ENCODE measurements at regions not wholly inside any gene's neighbourhood (a gene's known extent, or its start where the extent isn't known, plus 50 kb on each side); places are given as distances from the start of the nearest gene placed in this dataset.
"Not testable (repeated sequence)": the region's sequence is repeated elsewhere in the genome, so short reads cannot be mapped to it uniquely, and the experiment has no call there.

GRCh38 chr17:36842231-36842819, 95.0 kb upstream of the LHX1 start:
- in situ Hi-C loops (cut with HindIII; ENCODE audit: low pct_unique_long_range_greater_than_20kb, low sequenced_read_pairs) = no loop called here
- no peak for TF ChIP-seq JUND (IDR thresholded peaks at IDR 0.05; ENCODE audit: low read depth)
- DNase-seq (ENCODE audit: low read depth in 1 of 2, low spot score in 1 of 2) = no peak

GRCh38 chr17:36842963-36843558, 94.2 kb upstream of the LHX1 start:
- TF ChIP-seq JUND (IDR thresholded peaks at IDR 0.05; ENCODE audit: low read depth) = no peak
- in situ Hi-C loops (cut with HindIII; ENCODE audit: low pct_unique_long_range_greater_than_20kb, low sequenced_read_pairs) = no loop called here
- no peak for DNase-seq (ENCODE audit: low read depth in 1 of 2, low spot score in 1 of 2)

- TF ChIP-seq JUND (IDR thresholded peaks at IDR 0.05; ENCODE audit: low read depth) = no peak
- DNase-seq (ENCODE audit: low read depth in 1 of 2, low spot score in 1 of 2) = no peak
- in situ Hi-C loops (cut with HindIII; ENCODE audit: low pct_unique_long_range_greater_than_20kb, low sequenced_read_pairs) = no loop called here
These were observed 93.3 kb upstream of the LHX1 start for GRCh38 chr17:36844013-36844412.

- in situ Hi-C loops (cut with HindIII; ENCODE audit: low pct_unique_long_range_greater_than_20kb, low sequenced_read_pairs) = no loop called here
- no peak for TF ChIP-seq JUND (IDR thresholded peaks at IDR 0.05; ENCODE audit: low read depth)
- no peak for DNase-seq (ENCODE audit: low read depth in 1 of 2, low spot score in 1 of 2)
These were observed 92.7 kb upstream of the LHX1 start for GRCh38 chr17:36844601-36845000.

- DNase-seq (ENCODE audit: low read depth in 1 of 2, low spot score in 1 of 2) = no peak
- no peak for TF ChIP-seq JUND (IDR thresholded peaks at IDR 0.05; ENCODE audit: low read depth)
- in situ Hi-C loops (cut with HindIII; ENCODE audit: low pct_unique_long_range_greater_than_20kb, low sequenced_read_pairs) = no loop called here
These were observed 91.4 kb upstream of the LHX1 start for GRCh38 chr17:36845916-36846315.

- in situ Hi-C loops (cut with HindIII; ENCODE audit: low pct_unique_long_range_greater_than_20kb, low sequenced_read_pairs) = no loop called here
- no peak for DNase-seq (ENCODE audit: low read depth in 1 of 2, low spot score in 1 of 2)
- no peak for TF ChIP-seq JUND (IDR thresholded peaks at IDR 0.05; ENCODE audit: low read depth)
These were observed 90.6 kb upstream of the LHX1 start for GRCh38 chr17:36846410-36847292.

GRCh38 chr17:36848008-36848902, 89.0 kb upstream of the LHX1 start:
- DNase-seq (ENCODE audit: low read depth in 1 of 2, low spot score in 1 of 2) = no peak
- TF ChIP-seq JUND (IDR thresholded peaks at IDR 0.05; ENCODE audit: low read depth) = no peak
- in situ Hi-C loops (cut with HindIII; ENCODE audit: low pct_unique_long_range_greater_than_20kb, low sequenced_read_pairs) = no loop called here

GRCh38 chr17:36849020-36849419, 88.3 kb upstream of the LHX1 start:
- DNase-seq (ENCODE audit: low read depth in 1 of 2, low spot score in 1 of 2); in situ Hi-C loops (cut with HindIII; ENCODE audit: low pct_unique_long_range_greater_than_20kb, low sequenced_read_pairs): not testable (repeated sequence)

- DNase-seq (ENCODE audit: low read depth in 1 of 2, low spot score in 1 of 2) = no peak
- in situ Hi-C loops (cut with HindIII; ENCODE audit: low pct_unique_long_range_greater_than_20kb, low sequenced_read_pairs) = no loop called here
- TF ChIP-seq JUND (IDR thresholded peaks at IDR 0.05; ENCODE audit: low read depth) = no peak
These were observed 87.4 kb upstream of the LHX1 start for GRCh38 chr17:36849871-36850348.

GRCh38 chr17:36850790-36851189, 86.5 kb upstream of the LHX1 start:
- in situ Hi-C loops (cut with HindIII; ENCODE audit: low pct_unique_long_range_greater_than_20kb, low sequenced_read_pairs) = no loop called here
- TF ChIP-seq JUND (IDR thresholded peaks at IDR 0.05; ENCODE audit: low read depth) = no peak
- DNase-seq (ENCODE audit: low read depth in 1 of 2, low spot score in 1 of 2) = no peak

GRCh38 chr17:36851250-36851649, 86.0 kb upstream of the LHX1 start:
- no peak for TF ChIP-seq JUND (IDR thresholded peaks at IDR 0.05; ENCODE audit: low read depth)
- no peak for DNase-seq (ENCODE audit: low read depth in 1 of 2, low spot score in 1 of 2)
- in situ Hi-C loops (cut with HindIII; ENCODE audit: low pct_unique_long_range_greater_than_20kb, low sequenced_read_pairs) = no loop called here

GRCh38 chr17:36852478-36852877, 84.8 kb upstream of the LHX1 start:
- DNase-seq (ENCODE audit: low read depth in 1 of 2, low spot score in 1 of 2); in situ Hi-C loops (cut with HindIII; ENCODE audit: low pct_unique_long_range_greater_than_20kb, low sequenced_read_pairs): not testable (repeated sequence)

Measured in T47D (cell line).